Neuronal stem cell (in vitro differentiated cells): ENCODE measurements at regions not wholly inside any gene's neighbourhood (a gene's known extent, or its start where the extent isn't known, plus 50 kb on each side); places are given as distances from the start of the nearest gene placed in this dataset.

Experiments used
- DNase-seq: peaks from one replicate; pipeline ENCODE4 v3.0.0-alpha.2; 2013; ENCODE audit warnings: low spot score
- H2AFZ ChIP-seq: one replicate; pipeline ENCODE4 v1.6.1; 2013; ENCODE audit warnings: mild to moderate bottlenecking, low read length, inconsistent platforms
- H2AK5ac ChIP-seq: 2 replicates; pipeline ENCODE4 v1.6.1; 2013; ENCODE audit warnings: low read depth, mild to moderate bottlenecking, inconsistent platforms, low read length, moderate library complexity, mixed read lengths
- H2BK120ac ChIP-seq: 2 replicates; pipeline ENCODE4 v1.6.1; 2013; ENCODE audit warnings: low read depth, mild to moderate bottlenecking, inconsistent platforms, low read length, moderate library complexity, mixed read lengths
- H2BK12ac ChIP-seq: one replicate; pipeline ENCODE4 v1.6.1; 2013; ENCODE audit warnings: low read length, inconsistent platforms
- H2BK15ac ChIP-seq: 2 replicates; pipeline ENCODE4 v1.6.1; 2013; ENCODE audit warnings: mild to moderate bottlenecking, low read length, inconsistent platforms, mixed read lengths
- H2BK5ac ChIP-seq: one replicate; pipeline ENCODE4 v1.6.1; 2013; ENCODE audit warnings: inconsistent platforms, mild to moderate bottlenecking, low read length, moderate library complexity
- H3K14ac ChIP-seq: one replicate; pipeline ENCODE4 v1.6.1; 2013; ENCODE audit warnings: low read length, inconsistent platforms
- H3K18ac ChIP-seq: 2 replicates; pipeline ENCODE4 v1.6.1; 2013; ENCODE audit warnings: low read length, inconsistent platforms
- H3K23ac ChIP-seq: 2 replicates; pipeline ENCODE4 v1.6.1; 2013; ENCODE audit warnings: low read depth, mild to moderate bottlenecking, mixed read lengths, low read length, inconsistent platforms; ENCODE audit not compliant: poor library complexity
- H3K27ac ChIP-seq: replicated peaks from 3 replicates; pipeline ENCODE4 v1.5.1; 2013; ENCODE audit warnings: low read length, inconsistent platforms
- H3K27me3 ChIP-seq, 3 experiments: 2 replicates each; pipeline ENCODE4 v1.6.1; 2013; ENCODE audit warnings: low read length in 3 of 3, mild to moderate bottlenecking in 2 of 3, inconsistent platforms in 1 of 3, low read depth in 1 of 3, mixed read lengths in 1 of 3, moderate library complexity in 1 of 3; ENCODE audit not compliant: control insufficient read depth in 3 of 3, insufficient read depth in 3 of 3
- H3K36me3 ChIP-seq, 2 donors: replicated peaks in 1 of 2; 2 replicates each; pipeline ENCODE4 v1.6.1; 2013; ENCODE audit warnings: low read length in 2 of 2; ENCODE audit not compliant: control insufficient read depth in 2 of 2, insufficient read depth in 2 of 2
- H3K4ac ChIP-seq: 2 replicates; pipeline ENCODE4 v1.6.1; 2013; ENCODE audit warnings: inconsistent platforms, mild to moderate bottlenecking, low read length, moderate library complexity
- H3K4me1 ChIP-seq, 2 donors: 1 replicate in 1 of 2; 2 replicates in 1 of 2; pipeline ENCODE4 v1.6.1; 2013; ENCODE audit warnings: low read length in 2 of 2, low read depth in 1 of 2; ENCODE audit not compliant: control insufficient read depth in 2 of 2, insufficient read depth in 1 of 2
- H3K4me2 ChIP-seq: one replicate; pipeline ENCODE4 v1.6.1; 2013; ENCODE audit warnings: mild to moderate bottlenecking, low read length, inconsistent platforms; ENCODE audit not compliant: insufficient read depth, poor library complexity, severe bottlenecking
- H3K4me3 ChIP-seq, 2 donors: 2 replicates each; pipeline ENCODE4 v1.5.1; 2013; ENCODE audit warnings: low read length in 2 of 2, mild to moderate bottlenecking in 2 of 2, inconsistent platforms in 1 of 2, moderate library complexity in 1 of 2
- H3K79me1 ChIP-seq: one replicate; pipeline ENCODE4 v1.6.1; 2013; ENCODE audit warnings: low read depth, mild to moderate bottlenecking, inconsistent platforms, low read length, moderate library complexity
- H3K9ac ChIP-seq: one replicate; pipeline ENCODE4 v1.6.1; 2013; ENCODE audit warnings: mild to moderate bottlenecking, low read depth, low read length, inconsistent platforms; ENCODE audit not compliant: poor library complexity
- H3K9me3 ChIP-seq, 2 donors: replicated peaks in 1 of 2; 2 replicates each; pipeline versions ENCODE3 to v1.6.1; 2013; ENCODE audit warnings: low read length in 2 of 2, mild to moderate bottlenecking in 2 of 2, inconsistent platforms in 1 of 2, low read depth in 1 of 2, mixed read lengths in 1 of 2, moderate library complexity in 1 of 2; ENCODE audit not compliant: control insufficient read depth in 2 of 2, insufficient read depth in 1 of 2
- H4K8ac ChIP-seq: one replicate; pipeline ENCODE4 v1.6.1; 2013; ENCODE audit warnings: low read depth, mild to moderate bottlenecking, inconsistent platforms, low read length, moderate library complexity
- H4K91ac ChIP-seq: one replicate; pipeline ENCODE4 v1.6.1; 2013; ENCODE audit warnings: low read length, low read depth, mild to moderate bottlenecking, inconsistent platforms; ENCODE audit not compliant: poor library complexity
- WGBS, 2 donors: extraction: QIAGEN DNeasy Blood & Tissue Kit; methylation state at CpG; one replicate each; pipeline ENCODE4 v1.1.7; 2013; ENCODE audit warnings: missing lambda C conversion rate in 2 of 2, mixed read lengths in 1 of 2; ENCODE audit not compliant: insufficient read length in 2 of 2, insufficient replicate concordance in 1 of 2; ENCODE audit errors: extremely low coverage in 2 of 2; 5-methylcytosine and 5-hydroxymethylcytosine counted together

DNA sequence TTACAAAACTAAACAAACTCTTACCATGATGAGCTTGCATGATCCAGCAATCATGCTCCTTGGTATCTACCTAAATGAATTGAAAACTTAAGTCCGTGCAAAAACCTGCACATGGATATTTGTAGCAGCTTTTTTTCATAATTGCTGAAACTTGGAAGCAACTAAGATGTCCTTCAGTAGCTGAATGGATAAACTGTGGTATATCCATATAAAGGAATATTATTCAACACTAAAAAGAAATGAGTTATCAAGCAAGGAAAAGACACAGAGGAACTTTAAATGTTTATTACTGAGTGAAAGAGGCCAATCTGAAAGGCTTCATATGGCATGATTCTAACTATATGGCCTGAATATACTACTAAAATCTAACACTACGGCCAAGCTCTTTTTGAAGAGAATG, 139.1 kb upstream of the ZNF608 start:
- H3K36me3 ChIP-seq: no peaks in the 10 kb centered on the region
- WGBS, 2 donors: no CpG with 5 or more reads among the region's 2 CpGs
- peaks cover 4 to 30% of the 10 kb centered on the region in 2 donors for H3K4me1 ChIP-seq
- no peak overlapping the region for H2BK12ac ChIP-seq
- no peaks in the 10 kb centered on the region for H3K79me1 ChIP-seq
- no peak overlapping the region for H3K27ac ChIP-seq
- no peak overlapping the region for H4K8ac ChIP-seq
- no peak overlapping the region for H2AFZ ChIP-seq
- no peak overlapping the region for H3K4me2 ChIP-seq
- no peak overlapping the region for H3K4ac ChIP-seq
- H3K9me3 ChIP-seq: no peaks in the 10 kb centered on the region
- H3K9ac ChIP-seq: no peak overlapping the region
- no peak overlapping the region for H3K18ac ChIP-seq
- no peak overlapping the region for H2BK120ac ChIP-seq
- H3K14ac ChIP-seq: no peak overlapping the region
- H2BK15ac ChIP-seq: no peak overlapping the region
- H3K23ac ChIP-seq: no peak overlapping the region
- H3K27me3 ChIP-seq: no peaks in the 10 kb centered on the region
- H2AK5ac ChIP-seq: no peak overlapping the region
- no peak overlapping the region for H3K4me3 ChIP-seq
- no peak overlapping the region for H2BK5ac ChIP-seq
- DNase-seq: no peak
- no peak overlapping the region for H4K91ac ChIP-seq

DNA sequence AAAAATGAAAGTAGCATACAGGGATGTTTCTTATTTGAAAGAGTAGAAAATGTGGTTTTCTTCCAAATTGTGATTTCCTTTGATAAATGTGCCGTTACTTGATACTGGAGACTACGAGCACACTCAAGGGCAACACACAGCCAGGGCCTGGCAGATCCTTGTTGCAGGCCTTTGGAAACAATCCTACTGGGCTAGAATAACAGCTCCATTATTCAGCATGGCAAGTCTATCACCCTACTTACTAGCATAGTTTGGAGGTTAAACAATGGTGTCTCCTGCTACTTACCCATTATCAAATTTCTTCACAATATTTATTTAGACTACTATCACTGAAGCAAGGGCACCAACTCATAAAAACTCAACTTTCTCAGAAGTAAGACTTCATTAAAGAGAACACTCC, 140.8 kb upstream of the ZNF608 start:
- WGBS, 2 donors: no CpG with 5 or more reads among the region's 2 CpGs
- H3K23ac ChIP-seq: no peak overlapping the region

DNA sequence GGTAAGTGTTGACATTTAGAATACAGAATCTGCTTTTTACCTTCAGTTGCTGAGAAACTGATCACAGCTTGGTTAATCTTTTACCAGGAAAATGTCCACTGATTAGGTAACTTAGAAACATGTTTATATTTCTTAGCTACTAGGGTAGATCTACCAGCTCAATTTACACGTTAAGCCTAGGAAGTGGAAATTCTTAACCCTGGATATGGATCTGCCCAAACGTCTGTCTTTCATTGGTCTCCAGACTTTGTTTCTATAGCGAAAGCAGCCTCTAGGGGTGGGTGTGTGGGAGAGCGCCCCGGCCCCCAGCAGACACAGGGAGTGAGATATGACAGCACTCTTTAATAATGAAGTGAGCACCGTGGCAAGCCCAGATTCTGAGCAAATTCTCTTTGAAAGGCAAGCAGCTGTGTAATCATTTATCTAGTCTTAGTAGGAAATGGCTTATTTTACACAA, 141.6 kb upstream of the ZNF608 start:
- H3K4me2 ChIP-seq: no peak overlapping the region
- H3K4ac ChIP-seq: no peak overlapping the region
- no CpG with 5 or more reads among the region's 6 CpGs for WGBS, 2 donors
- no peak overlapping the region for H2AK5ac ChIP-seq
- H3K9me3 ChIP-seq: peaks cover 0 to 3% of the 10 kb centered on the region in 2 donors
- no peak overlapping the region for H2BK15ac ChIP-seq
- H3K23ac ChIP-seq: no peak overlapping the region
- no peak overlapping the region for H2BK12ac ChIP-seq
- peak overlapping the region; percentile 27 for H2AFZ ChIP-seq
- H3K4me1 ChIP-seq: peaks cover 4 to 21% of the 10 kb centered on the region in 2 donors
- no peaks in the 10 kb centered on the region for H3K79me1 ChIP-seq
- H3K18ac ChIP-seq: no peak overlapping the region
- no peak overlapping the region for H3K9ac ChIP-seq
- no peak overlapping the region for H3K4me3 ChIP-seq
- no peak overlapping the region for H4K91ac ChIP-seq
- no peak overlapping the region for H4K8ac ChIP-seq
- DNase-seq: no peak
- no peak overlapping the region for H3K27ac ChIP-seq
- no peak overlapping the region for H3K14ac ChIP-seq
- H2BK5ac ChIP-seq: no peak overlapping the region
- no peaks in the 10 kb centered on the region for H3K27me3 ChIP-seq
- no peak overlapping the region for H2BK120ac ChIP-seq
- no peaks in the 10 kb centered on the region for H3K36me3 ChIP-seq

More for the DNA sequence above, 140.8 kb upstream of the ZNF608 start:
- H2BK5ac ChIP-seq: no peak overlapping the region
- no peak overlapping the region for H3K4me3 ChIP-seq
- no peak overlapping the region for H3K18ac ChIP-seq
- no peaks in the 10 kb centered on the region for H3K9me3 ChIP-seq
- H2AK5ac ChIP-seq: no peak overlapping the region
- no peak for DNase-seq
- H2BK12ac ChIP-seq: no peak overlapping the region
- H3K27me3 ChIP-seq: no peaks in the 10 kb centered on the region
- no peak overlapping the region for H3K9ac ChIP-seq
- peaks cover 4 to 27% of the 10 kb centered on the region in 2 donors for H3K4me1 ChIP-seq
- H2BK15ac ChIP-seq: no peak overlapping the region
- no peak overlapping the region for H2AFZ ChIP-seq
- H3K27ac ChIP-seq: no peak overlapping the region
- no peak overlapping the region for H3K4me2 ChIP-seq
- no peaks in the 10 kb centered on the region for H3K36me3 ChIP-seq
- no peak overlapping the region for H3K14ac ChIP-seq
- H2BK120ac ChIP-seq: no peak overlapping the region
- no peak overlapping the region for H3K4ac ChIP-seq
- H3K79me1 ChIP-seq: no peaks in the 10 kb centered on the region
- H4K91ac ChIP-seq: no peak overlapping the region
- no peak overlapping the region for H4K8ac ChIP-seq

DNA sequence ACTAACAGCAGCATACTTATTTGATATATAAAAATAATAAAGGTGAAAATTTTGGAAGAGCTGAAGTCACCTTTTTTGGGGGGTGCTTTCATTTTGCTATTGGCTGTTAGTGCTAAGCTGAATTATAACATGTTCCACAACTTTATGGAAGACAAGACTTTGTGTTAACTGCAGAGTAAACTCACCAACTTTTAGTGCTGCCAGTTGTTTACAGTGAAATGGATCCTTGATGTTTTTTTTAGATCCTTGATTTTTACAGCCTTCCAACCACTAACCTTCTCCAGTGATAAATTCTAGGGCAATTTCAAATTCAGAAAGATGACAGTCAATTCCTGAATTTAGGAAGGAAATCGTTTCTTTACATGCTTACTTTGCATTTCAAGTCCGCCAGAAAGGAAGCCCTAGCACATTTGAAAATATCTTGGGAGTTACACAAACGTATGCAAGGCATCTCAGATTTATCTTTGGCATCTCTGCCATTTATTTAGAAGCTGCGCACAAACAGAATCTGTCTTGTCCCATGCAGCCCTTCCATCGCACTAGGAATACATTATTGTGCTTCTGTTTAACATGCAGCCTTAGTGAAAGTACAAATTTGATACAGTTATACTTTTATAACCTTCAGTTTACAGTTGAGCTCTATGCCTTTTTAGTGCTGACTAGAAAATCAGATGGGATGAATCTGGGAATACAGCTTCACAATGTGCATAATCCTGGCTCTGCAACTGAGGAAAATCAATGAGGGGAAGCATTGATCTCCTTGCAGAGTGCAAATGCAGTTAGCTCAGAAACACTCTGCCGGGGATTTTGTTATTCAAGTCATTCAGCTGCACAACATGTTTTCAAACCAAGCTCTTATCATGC, 142.4 kb upstream of the ZNF608 start:
- H3K18ac ChIP-seq: no peak overlapping the region
- no peak overlapping the region for H4K8ac ChIP-seq
- no peaks in the 10 kb centered on the region for H3K36me3 ChIP-seq
- WGBS, 2 donors: no CpG with 5 or more reads among the region's 6 CpGs
- H3K79me1 ChIP-seq: no peaks in the 10 kb centered on the region
- no peak overlapping the region for H2BK5ac ChIP-seq
- no peak overlapping the region for H2BK12ac ChIP-seq
- H3K4me1 ChIP-seq: peaks cover 4 to 21% of the 10 kb centered on the region in 2 donors
- DNase-seq: no peak
- H3K9ac ChIP-seq: no peak overlapping the region
- H2AFZ ChIP-seq: peak overlapping the region; percentile 53
- no peak overlapping the region for H3K14ac ChIP-seq
- H3K9me3 ChIP-seq: peaks cover 1 to 9% of the 10 kb centered on the region in 2 donors
- H3K27ac ChIP-seq: no peak overlapping the region
- H2BK15ac ChIP-seq: no peak overlapping the region
- no peak overlapping the region for H2BK120ac ChIP-seq
- H3K4ac ChIP-seq: no peak overlapping the region
- no peak overlapping the region for H3K4me2 ChIP-seq
- H4K91ac ChIP-seq: no peak overlapping the region
- no peak overlapping the region for H2AK5ac ChIP-seq
- no peak overlapping the region for H3K4me3 ChIP-seq
- no peak overlapping the region for H3K23ac ChIP-seq
- no peaks in the 10 kb centered on the region for H3K27me3 ChIP-seq
